ENCODE measurements at regions not wholly inside any gene's neighbourhood (a gene's known extent, or its start where the extent isn't known, plus 50 kb on each side); places are given as distances from the start of the nearest gene placed in this dataset.

GRCh38 chr1:229970714-229971113 is 96.3 kb upstream of the GALNT2 start:
- peaks cover 9% of the 10 kb centered on the region; the same call in 1 of the 2 replicates for H3K23me2 ChIP-seq (ENCODE audit: low read depth, low read length)
- H2BK20ac ChIP-seq (ENCODE audit: low read length): no peak overlapping the region
- no peak for FAIRE-seq
- no peak overlapping the region for H2BK120ac ChIP-seq (replicated peaks; ENCODE audit: low read depth, low read length)
- H3K4me1 ChIP-seq (replicated peaks in 1 of 4; ENCODE audit: control insufficient read depth in 3 of 4, insufficient read depth in 4 of 4, low read length in 3 of 4): no peaks in the 10 kb centered on the region
- no peak overlapping the region for H3K18ac ChIP-seq (ENCODE audit: extremely low read depth, low read length)
- no peak overlapping the region for H3K56ac ChIP-seq (replicated peaks; ENCODE audit: insufficient read length, low read depth, low read length)
- H2BK5ac ChIP-seq (ENCODE audit: low read depth, low read length): no peak overlapping the region
- peaks cover 0 to under 1% of the 10 kb centered on the region in 2 experiments; a peak in 2 of 4 replicates for H3K9me3 ChIP-seq (ENCODE audit: insufficient read depth in 2 of 2, low read depth in 1 of 2, low read length in 1 of 2)
- H3K4me3 ChIP-seq (ENCODE audit: extremely low read depth in 1 of 4, insufficient read depth in 2 of 4, low read depth in 3 of 4, low read length in 4 of 4): no peak overlapping the region
- H3K79me2 ChIP-seq (ENCODE audit: control insufficient read depth in 1 of 2, insufficient read depth in 2 of 2, low read length in 2 of 2): no peaks in the 10 kb centered on the region
- no peaks in the 10 kb centered on the region for H3K36me3 ChIP-seq (ENCODE audit: control insufficient read depth in 2 of 4, insufficient read depth in 4 of 4, low read length in 3 of 4)
- no peak overlapping the region for H2BK12ac ChIP-seq (ENCODE audit: low read depth, low read length)
- no peaks in the 10 kb centered on the region for H3K27me3 ChIP-seq (replicated peaks in 1 of 4; ENCODE audit: control insufficient read depth in 3 of 4, extremely low read depth in 1 of 4, insufficient read depth in 3 of 4, low read length in 3 of 4)
- H4K8ac ChIP-seq (ENCODE audit: extremely low read depth, insufficient read depth, low read length): no peak overlapping the region
- H3K4ac ChIP-seq (replicated peaks; ENCODE audit: insufficient read length, low read depth, low read length): no peak overlapping the region
- no peak overlapping the region for H3K9ac ChIP-seq (replicated peaks in 1 of 4; ENCODE audit: extremely low read depth in 1 of 4, low read depth in 3 of 4, low read length in 3 of 4)
- H3K4me2 ChIP-seq (ENCODE audit: insufficient read depth in 1 of 2, low read depth in 2 of 2, low read length in 2 of 2): no peak overlapping the region
- DNase-seq (ENCODE audit: low read depth in 1 of 2, low spot score in 2 of 2): no peak
- no peak overlapping the region for H3K14ac ChIP-seq (ENCODE audit: insufficient read length)
- H2AFZ ChIP-seq (ENCODE audit: low read length): 0 out of 2 replicates have a peak overlapping the region, but pooled peaks have one; percentile 74
- no peak overlapping the region for H4K91ac ChIP-seq (replicated peaks; ENCODE audit: insufficient read length, low read length)
- ChIA-PET POLR2A (ENCODE audit: partially characterized antibody) (interaction anchor here (0.6 kb wide), 1 partner anchor 186 kb away, joined by 3 read pairs; no protein-coding TSS in a partner anchor), CTCF (ENCODE audit: partially characterized antibody) (interaction anchor here (1.1 kb wide), 1 partner anchor 61 kb away, joined by 5 read pairs; no protein-coding TSS in a partner anchor)
- H4K5ac ChIP-seq (ENCODE audit: insufficient read length, low read depth, low read length): no peak overlapping the region
- H2BK15ac ChIP-seq (ENCODE audit: low read length): no peak overlapping the region
- no peak overlapping the region for H2AK5ac ChIP-seq (ENCODE audit: low read depth, low read length)
- no peak overlapping the region for H3K23ac ChIP-seq (ENCODE audit: insufficient read length)
- peaks cover 0 to 5% of the 10 kb centered on the region in 2 experiments for H4K20me1 ChIP-seq (replicated peaks in 1 of 2; ENCODE audit: control insufficient read depth in 1 of 2, insufficient read depth in 2 of 2, low read length in 2 of 2)
- 95% methylated on average over 8 of the region's 8 CpGs; no CpG with 5 or more reads in 1 of the 2 experiments for WGBS, 2 experiments (ENCODE audit: extremely low coverage in 1 of 2, insufficient coverage in 1 of 2, insufficient read length in 1 of 2, insufficient replicate concordance in 2 of 2, low coverage in 1 of 2, low lambda C conversion rate in 2 of 2, missing lambda C conversion rate in 1 of 2)
- H3K27ac ChIP-seq (ENCODE audit: low read depth, low read length): no peak overlapping the region
- no peaks in the 10 kb centered on the region for H3K79me1 ChIP-seq (ENCODE audit: low read depth, low read length)
- no peak for TF ChIP-seq ATF2 (IDR thresholded peaks at IDR 0.05; ENCODE audit: low read length)
- no peak for TF ChIP-seq TEAD4 (IDR thresholded peaks at IDR 0.05; ENCODE audit: low read depth, low read length)
- TF ChIP-seq SRF (IDR thresholded peaks at IDR 0.05; ENCODE audit: low read depth, low read length): no peak
- no peak for TF ChIP-seq HDAC2 (IDR thresholded peaks at IDR 0.05; ENCODE audit: borderline replicate concordance in 1 of 2, low read depth in 2 of 2, low read length in 2 of 2)
- TF ChIP-seq ASH2L (IDR thresholded peaks at IDR 0.05; ENCODE audit: low read length): no peak
- no peak for TF ChIP-seq CBX8 (IDR thresholded peaks at IDR 0.05; ENCODE audit: borderline replicate concordance, low read depth, low read length)
- no peak for TF ChIP-seq GTF2F1 (IDR thresholded peaks at IDR 0.05; ENCODE audit: borderline replicate concordance, low read depth, low read length)
- no peak for TF ChIP-seq RBBP5 (IDR thresholded peaks at IDR 0.05; ENCODE audit: borderline replicate concordance, low read depth, low read length)
- TF ChIP-seq PHF8 (conservative IDR thresholded peaks at IDR 0.05; ENCODE audit: low read depth, low read length): no peak
